PFSK-1 (cell line): ENCODE measurements at regions not wholly inside any gene's neighbourhood (a gene's known extent, or its start where the extent isn't known, plus 50 kb on each side); places are given as distances from the start of the nearest gene placed in this dataset.

Experiments
- FOXP2 ChIP-seq: optimal IDR thresholded peaks from 2 replicates; pipeline ENCODE3; 2011; ENCODE audit warnings: borderline replicate concordance, control low read depth, inconsistent platforms; ENCODE audit not compliant: insufficient read depth; ENCODE audit errors: extremely low read length, extremely low read depth
- POLR2AphosphoS5 ChIP-seq: IDR thresholded peaks from 2 replicates; pipeline ENCODE4 v1.6.1; 2012; ENCODE audit warnings: low read depth, mild to moderate bottlenecking, control low read depth, low read length, moderate library complexity
- SIN3A ChIP-seq: IDR thresholded peaks from 2 replicates; pipeline ENCODE4 v1.6.1; 2012; ENCODE audit warnings: mild to moderate bottlenecking, low read length, moderate library complexity, borderline replicate concordance; ENCODE audit not compliant: insufficient read depth
- TAF1 ChIP-seq: IDR thresholded peaks from 2 replicates; pipeline ENCODE4 v1.6.1; 2012; ENCODE audit warnings: low read length, control low read depth, borderline replicate concordance; ENCODE audit not compliant: insufficient read depth
- TF ChIP-seq, protein P1 (sequence below), 2 experiments: IDR thresholded peaks; 2 replicates each; pipeline versions ENCODE4 v1.6.1 to v1.8.0; 2011 to 2012; ENCODE audit warnings: low read depth in 2 of 2, low read length in 2 of 2, control low read depth in 1 of 2, inconsistent platforms in 1 of 2, mild to moderate bottlenecking in 1 of 2, moderate library complexity in 1 of 2; ENCODE audit not compliant: insufficient read depth in 1 of 2

DNA sequence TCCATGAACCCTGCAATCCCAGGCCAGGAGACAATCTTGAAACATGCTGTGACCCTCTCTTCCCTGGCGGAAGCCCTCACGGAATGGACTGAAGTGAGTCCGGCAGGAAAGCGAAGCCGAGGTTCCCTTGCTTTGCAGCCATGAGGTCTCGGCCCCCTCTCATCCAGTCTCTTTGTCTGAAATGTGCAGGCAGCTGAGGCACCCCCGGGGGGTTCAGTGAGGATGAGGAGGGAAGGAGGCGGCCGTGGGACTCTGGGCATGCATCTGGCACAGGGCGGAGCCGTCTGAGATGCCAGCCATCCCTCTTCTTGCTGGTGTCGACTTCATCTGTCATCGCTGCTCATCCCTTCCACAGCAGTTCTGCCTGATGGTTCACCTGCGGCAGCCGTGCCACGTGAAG is 1485.7 kb downstream of the BRD1 start:
- TF ChIP-seq, protein P1, sequence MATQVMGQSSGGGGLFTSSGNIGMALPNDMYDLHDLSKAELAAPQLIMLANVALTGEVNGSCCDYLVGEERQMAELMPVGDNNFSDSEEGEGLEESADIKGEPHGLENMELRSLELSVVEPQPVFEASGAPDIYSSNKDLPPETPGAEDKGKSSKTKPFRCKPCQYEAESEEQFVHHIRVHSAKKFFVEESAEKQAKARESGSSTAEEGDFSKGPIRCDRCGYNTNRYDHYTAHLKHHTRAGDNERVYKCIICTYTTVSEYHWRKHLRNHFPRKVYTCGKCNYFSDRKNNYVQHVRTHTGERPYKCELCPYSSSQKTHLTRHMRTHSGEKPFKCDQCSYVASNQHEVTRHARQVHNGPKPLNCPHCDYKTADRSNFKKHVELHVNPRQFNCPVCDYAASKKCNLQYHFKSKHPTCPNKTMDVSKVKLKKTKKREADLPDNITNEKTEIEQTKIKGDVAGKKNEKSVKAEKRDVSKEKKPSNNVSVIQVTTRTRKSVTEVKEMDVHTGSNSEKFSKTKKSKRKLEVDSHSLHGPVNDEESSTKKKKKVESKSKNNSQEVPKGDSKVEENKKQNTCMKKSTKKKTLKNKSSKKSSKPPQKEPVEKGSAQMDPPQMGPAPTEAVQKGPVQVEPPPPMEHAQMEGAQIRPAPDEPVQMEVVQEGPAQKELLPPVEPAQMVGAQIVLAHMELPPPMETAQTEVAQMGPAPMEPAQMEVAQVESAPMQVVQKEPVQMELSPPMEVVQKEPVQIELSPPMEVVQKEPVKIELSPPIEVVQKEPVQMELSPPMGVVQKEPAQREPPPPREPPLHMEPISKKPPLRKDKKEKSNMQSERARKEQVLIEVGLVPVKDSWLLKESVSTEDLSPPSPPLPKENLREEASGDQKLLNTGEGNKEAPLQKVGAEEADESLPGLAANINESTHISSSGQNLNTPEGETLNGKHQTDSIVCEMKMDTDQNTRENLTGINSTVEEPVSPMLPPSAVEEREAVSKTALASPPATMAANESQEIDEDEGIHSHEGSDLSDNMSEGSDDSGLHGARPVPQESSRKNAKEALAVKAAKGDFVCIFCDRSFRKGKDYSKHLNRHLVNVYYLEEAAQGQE (IDR thresholded peaks at IDR 0.05; ENCODE audit: insufficient read depth in 1 of 2, low read depth in 2 of 2, low read length in 2 of 2): no peak
- TF ChIP-seq POLR2AphosphoS5 (no peak), SIN3A (no peak), FOXP2 (no peak), TAF1 (no peak)
